ENCODE measurements at regions not wholly inside any gene's neighbourhood (a gene's known extent, or its start where the extent isn't known, plus 50 kb on each side); places are given as distances from the start of the nearest gene placed in this dataset.

DNA sequence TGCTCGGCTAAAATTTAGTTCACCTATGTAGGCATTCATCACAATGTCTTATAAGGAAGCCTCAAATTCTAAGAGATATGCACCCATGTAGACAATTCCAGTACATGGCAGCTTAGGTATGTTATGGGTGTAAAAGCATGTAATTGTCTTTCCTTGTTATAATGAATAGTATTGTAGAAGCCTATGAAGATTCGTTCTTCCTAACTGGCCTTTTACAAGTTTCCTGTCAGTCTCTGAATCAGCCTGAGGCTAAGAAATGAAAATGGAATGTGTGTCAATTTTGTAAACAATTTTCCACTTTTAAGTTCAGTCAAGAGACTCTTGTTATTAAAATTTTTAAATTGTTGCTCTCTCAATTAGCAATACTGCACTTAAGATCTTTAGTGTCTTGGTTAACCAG lies 189.9 kb upstream of the GALNT5 start:
- no peaks in the 10 kb centered on the region for H3K9me3 ChIP-seq
- no peak overlapping the region for H3K4me3 ChIP-seq
- TF ChIP-seq POLR2A (IDR thresholded peaks at IDR 0.05) = no peak
- TF ChIP-seq EP300 (IDR thresholded peaks at IDR 0.05) = no peak
- no peak for TF ChIP-seq POLR2AphosphoS5 (IDR thresholded peaks at IDR 0.05)
- TF ChIP-seq, protein P1, sequence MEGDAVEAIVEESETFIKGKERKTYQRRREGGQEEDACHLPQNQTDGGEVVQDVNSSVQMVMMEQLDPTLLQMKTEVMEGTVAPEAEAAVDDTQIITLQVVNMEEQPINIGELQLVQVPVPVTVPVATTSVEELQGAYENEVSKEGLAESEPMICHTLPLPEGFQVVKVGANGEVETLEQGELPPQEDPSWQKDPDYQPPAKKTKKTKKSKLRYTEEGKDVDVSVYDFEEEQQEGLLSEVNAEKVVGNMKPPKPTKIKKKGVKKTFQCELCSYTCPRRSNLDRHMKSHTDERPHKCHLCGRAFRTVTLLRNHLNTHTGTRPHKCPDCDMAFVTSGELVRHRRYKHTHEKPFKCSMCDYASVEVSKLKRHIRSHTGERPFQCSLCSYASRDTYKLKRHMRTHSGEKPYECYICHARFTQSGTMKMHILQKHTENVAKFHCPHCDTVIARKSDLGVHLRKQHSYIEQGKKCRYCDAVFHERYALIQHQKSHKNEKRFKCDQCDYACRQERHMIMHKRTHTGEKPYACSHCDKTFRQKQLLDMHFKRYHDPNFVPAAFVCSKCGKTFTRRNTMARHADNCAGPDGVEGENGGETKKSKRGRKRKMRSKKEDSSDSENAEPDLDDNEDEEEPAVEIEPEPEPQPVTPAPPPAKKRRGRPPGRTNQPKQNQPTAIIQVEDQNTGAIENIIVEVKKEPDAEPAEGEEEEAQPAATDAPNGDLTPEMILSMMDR (IDR thresholded peaks at IDR 0.05) = no peak
- H3K36me3 ChIP-seq = no peaks in the 10 kb centered on the region
- DNase-seq (no peak), ATAC-seq (ENCODE audit: low FRiP score in 2 of 2) (no peak)
- no peaks in the 10 kb centered on the region for H3K4me1 ChIP-seq
- H3K27ac ChIP-seq = no peak overlapping the region
- H3K27me3 ChIP-seq = no peaks in the 10 kb centered on the region
- WGBS, 2 donors = 60 to 70% methylated on average over 2 of the region's 2 CpGs

GRCh38 chr2:157068237-157068636 lies 189.3 kb upstream of the GALNT5 start:
- H3K36me3 ChIP-seq = no peaks in the 10 kb centered on the region
- WGBS, 2 donors = 82 to 91% methylated on average over 1 of the region's 1 CpG
- TF ChIP-seq POLR2AphosphoS5 (IDR thresholded peaks at IDR 0.05) (no peak), POLR2A (IDR thresholded peaks at IDR 0.05) (no peak), EP300 (IDR thresholded peaks at IDR 0.05) (no peak)
- TF ChIP-seq, protein P1 (IDR thresholded peaks at IDR 0.05) = no peak
- DNase-seq (no peak), ATAC-seq (ENCODE audit: low FRiP score in 2 of 2) (no peak)
- no peaks in the 10 kb centered on the region for H3K4me1 ChIP-seq
- H3K4me3 ChIP-seq = no peak overlapping the region
- H3K27me3 ChIP-seq = no peaks in the 10 kb centered on the region
- H3K27ac ChIP-seq = no peak overlapping the region
- no peaks in the 10 kb centered on the region for H3K9me3 ChIP-seq

- Histone ChIP-seq H3K27ac (no peak overlapping the region), H3K4me1 (no peaks in the 10 kb centered on the region), H3K36me3 (no peaks in the 10 kb centered on the region), H3K4me3 (no peak overlapping the region), H3K9me3 (no peaks in the 10 kb centered on the region), H3K27me3 (no peaks in the 10 kb centered on the region)
- no peak for DNase-seq
- no peak for TF ChIP-seq POLR2AphosphoS5 (IDR thresholded peaks at IDR 0.05)
- TF ChIP-seq EP300 (IDR thresholded peaks at IDR 0.05) = no peak
- TF ChIP-seq, protein P1 (IDR thresholded peaks at IDR 0.05) = no peak
- TF ChIP-seq POLR2A (IDR thresholded peaks at IDR 0.05) = no peak
- ATAC-seq (ENCODE audit: low FRiP score in 2 of 2) = no peak
- WGBS, 2 donors = 80 to 81% methylated on average over 2 of the region's 2 CpGs
These were observed 181.6 kb upstream of the GALNT5 start for GRCh38 chr2:157075924-157076323.

DNA sequence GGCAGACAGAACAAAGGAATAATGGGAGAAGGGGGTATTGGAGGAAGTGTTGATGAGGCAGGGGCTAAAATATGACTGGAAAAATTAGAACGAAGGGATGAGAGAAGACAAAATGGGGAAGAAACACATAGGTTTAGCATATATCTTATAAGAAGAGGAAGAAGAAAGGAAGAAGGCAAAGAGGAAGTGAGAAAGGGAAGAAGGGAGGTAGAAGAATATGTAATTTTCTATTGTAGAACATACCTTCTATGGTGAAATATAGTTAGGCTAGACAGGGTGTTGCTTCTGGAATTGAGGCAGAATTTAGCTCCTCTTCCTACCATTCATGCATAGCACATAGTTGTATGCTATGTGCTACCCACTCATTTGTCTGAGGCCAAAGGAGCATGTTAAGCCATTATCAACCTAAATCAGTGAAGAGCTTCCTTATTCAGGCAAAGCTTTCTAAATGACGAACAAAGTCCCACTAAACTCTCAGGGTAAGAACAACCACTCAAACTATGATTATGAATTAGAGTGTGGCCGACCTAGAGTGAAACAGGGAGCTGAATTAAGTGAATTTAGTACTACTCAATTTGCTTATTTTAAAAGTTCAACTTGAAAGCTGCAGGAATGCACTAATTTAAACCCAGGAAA lies 180.9 kb upstream of the GALNT5 start:
- 59 to 61% methylated on average over 3 of the region's 3 CpGs for WGBS, 2 donors
- DNase-seq (no peak), ATAC-seq (ENCODE audit: low FRiP score in 2 of 2) (no peak)
- TF ChIP-seq POLR2A (IDR thresholded peaks at IDR 0.05) (no peak), EP300 (IDR thresholded peaks at IDR 0.05) (no peak), POLR2AphosphoS5 (IDR thresholded peaks at IDR 0.05) (no peak)
- TF ChIP-seq, protein P1 (IDR thresholded peaks at IDR 0.05) = no peak
- H3K4me3 ChIP-seq = no peak overlapping the region
- H3K4me1 ChIP-seq = no peaks in the 10 kb centered on the region
- H3K27ac ChIP-seq = no peak overlapping the region
- no peaks in the 10 kb centered on the region for H3K36me3 ChIP-seq
- no peaks in the 10 kb centered on the region for H3K27me3 ChIP-seq
- no peaks in the 10 kb centered on the region for H3K9me3 ChIP-seq

- Histone ChIP-seq H3K4me3 (no peak overlapping the region), H3K4me1 (no peaks in the 10 kb centered on the region), H3K27me3 (no peaks in the 10 kb centered on the region), H3K36me3 (no peaks in the 10 kb centered on the region), H3K27ac (no peak overlapping the region), H3K9me3 (no peaks in the 10 kb centered on the region)
- ATAC-seq (ENCODE audit: low FRiP score in 2 of 2) (no peak), DNase-seq (no peak)
- TF ChIP-seq EP300 (IDR thresholded peaks at IDR 0.05) = no peak
- TF ChIP-seq, protein P1 (IDR thresholded peaks at IDR 0.05) = no peak
These were observed 179.7 kb upstream of the GALNT5 start for GRCh38 chr2:157077753-157078350.
